OCI-M1 (cell line): ENCODE measurements at regions not wholly inside any gene's neighbourhood (a gene's known extent, or its start where the extent isn't known, plus 50 kb on each side); places are given as distances from the start of the nearest gene placed in this dataset.

Source experiments
- DNase-seq: peaks from one replicate; lab custom pipeline; 2025; lab: John Stamatoyannopoulos, UW

DNA sequence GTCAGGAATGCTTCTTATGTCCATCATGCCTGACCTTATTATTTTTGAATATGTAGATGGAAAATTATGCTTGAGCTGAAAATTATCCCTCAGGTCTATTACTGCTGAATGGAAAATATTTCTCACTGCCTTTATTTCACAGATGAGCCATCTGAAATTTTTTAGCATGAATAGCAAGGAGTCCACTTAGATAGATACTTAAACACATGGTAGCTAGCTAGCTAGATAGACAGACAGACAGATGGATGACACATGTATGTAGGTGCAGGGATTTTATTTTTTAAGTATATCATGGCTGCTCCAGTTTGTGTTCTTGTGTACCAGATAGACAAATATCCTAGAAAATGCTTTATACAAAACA is 645.0 kb downstream of the MMUT start:
- no peak for DNase-seq

DNA sequence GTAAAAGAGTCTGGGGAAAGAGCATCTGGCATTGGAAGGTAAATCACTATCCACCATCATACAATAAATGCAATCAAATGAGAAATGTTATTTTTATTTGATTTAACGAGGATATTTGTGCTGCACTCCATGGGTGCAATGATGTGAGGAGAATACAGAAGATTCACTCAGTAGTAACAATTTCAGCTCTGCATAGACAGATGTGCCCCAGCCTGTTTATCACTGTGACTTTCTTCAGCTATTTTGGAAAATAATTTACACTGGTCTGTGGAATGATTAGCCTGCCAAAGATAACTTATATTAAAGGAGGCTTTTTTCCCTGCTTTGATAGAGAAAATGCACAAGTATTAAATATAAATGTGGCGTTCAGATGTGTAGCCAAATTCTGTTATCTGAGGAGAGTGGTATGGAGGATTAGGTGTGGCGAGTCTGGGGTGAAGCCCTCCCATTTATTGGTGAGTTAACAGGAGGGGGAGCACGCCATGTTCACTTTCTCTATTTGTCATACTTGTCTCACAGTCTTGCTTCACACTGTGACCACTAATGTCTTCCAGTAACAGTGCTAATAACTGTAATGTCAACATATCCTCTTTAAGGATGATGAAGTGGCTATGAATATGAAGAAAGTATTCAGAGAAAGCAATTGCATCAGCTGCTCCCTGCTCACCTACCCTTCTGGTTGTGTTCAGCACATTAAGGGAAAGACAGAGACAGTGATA is 645.6 kb downstream of the MMUT start:
- DNase-seq = no peak

DNA sequence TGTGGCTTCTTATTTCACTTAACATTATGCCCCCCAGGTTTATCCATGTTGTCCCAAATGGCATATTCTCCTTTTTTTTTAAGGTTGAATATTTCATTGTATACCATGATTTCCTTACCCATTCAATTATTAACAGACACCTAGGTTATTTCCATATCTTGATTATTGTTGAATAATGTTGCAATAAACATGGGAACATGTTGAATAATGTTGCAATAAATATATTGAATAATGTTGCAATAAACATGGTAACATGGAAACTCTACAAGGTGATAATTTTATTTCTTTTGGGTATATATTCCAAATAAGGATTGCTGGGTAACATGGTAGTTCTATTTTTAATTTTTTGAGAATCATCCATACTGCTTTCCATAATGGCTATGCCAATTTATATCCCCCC is 648.1 kb downstream of the MMUT start:
- no peak for DNase-seq

GRCh38 chr6:48813836-48814235 is 649.2 kb downstream of the MMUT start:
- no peak for DNase-seq

DNA sequence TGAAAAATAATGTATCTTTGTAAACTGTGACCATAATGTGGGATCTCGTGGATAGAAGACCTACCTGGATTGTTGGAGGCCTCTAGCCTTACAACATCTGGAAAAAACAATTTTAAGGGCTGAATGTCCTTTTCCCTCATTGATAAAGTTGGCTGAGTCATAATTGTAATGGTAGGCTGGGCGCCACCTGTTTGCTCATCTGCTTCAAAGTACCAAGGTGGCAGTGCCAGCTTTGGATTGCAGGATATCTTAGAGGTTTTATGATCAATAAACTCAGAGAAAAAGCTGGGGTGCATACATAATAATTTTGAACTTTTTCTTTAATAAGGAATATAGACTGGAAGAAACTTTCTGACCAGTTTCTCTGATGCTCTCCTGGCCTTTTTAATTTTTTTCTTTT is 653.4 kb downstream of the MMUT start:
- DNase-seq = no peak

DNA sequence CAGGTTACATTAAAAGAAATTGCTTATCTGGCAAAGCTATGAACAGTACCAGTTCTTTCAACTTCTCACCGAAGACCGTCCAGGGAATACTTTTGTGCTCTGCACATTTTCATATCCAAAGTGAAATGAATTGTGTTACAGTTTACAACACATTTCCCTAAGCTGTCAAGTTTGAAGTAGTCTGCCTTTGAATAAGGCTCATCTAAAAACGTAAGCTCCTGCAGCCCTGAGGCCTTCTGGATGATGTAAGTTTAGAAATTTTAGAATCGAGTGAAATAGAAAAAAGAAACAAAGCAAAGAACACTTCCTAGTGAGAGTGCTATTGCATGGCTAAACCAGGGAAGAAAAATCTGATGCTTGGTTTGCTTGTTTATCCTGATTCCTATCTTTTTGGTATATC is 653.8 kb downstream of the MMUT start:
- no peak for DNase-seq

- DNase-seq = no peak
Measured at GRCh38 chr6:48798296-48798695, 664.8 kb downstream of the MMUT start.

- no peak for DNase-seq
Measured at GRCh38 chr6:48782225-48782624, 671.2 kb upstream of the PTCHD4 start.

GRCh38 chr6:48777411-48777810 is 666.4 kb upstream of the PTCHD4 start:
- no peak for DNase-seq

- no peak for DNase-seq
Measured at GRCh38 chr6:48775157-48775556, 664.2 kb upstream of the PTCHD4 start.

GRCh38 chr6:48774276-48774675 is 663.3 kb upstream of the PTCHD4 start:
- DNase-seq = no peak

DNA sequence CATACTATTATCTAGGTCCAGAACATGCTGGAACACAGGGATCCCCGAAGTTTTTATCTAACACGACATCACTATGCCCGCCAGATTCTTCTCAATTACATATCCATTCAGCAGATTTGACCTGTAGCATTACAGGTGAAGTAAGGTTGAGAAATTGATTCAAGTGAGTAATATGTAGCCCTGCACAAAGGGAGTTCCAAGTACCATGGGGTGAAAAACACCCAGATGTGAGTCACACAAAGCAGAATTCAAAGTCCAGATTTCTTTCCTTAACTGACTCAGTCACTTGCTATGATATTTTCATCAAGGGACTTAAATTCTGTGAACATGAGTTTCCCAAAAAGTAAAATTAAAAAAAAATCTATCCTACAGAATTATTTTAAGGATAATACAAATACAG is 655.4 kb upstream of the PTCHD4 start:
- no peak for DNase-seq

- DNase-seq = peak; percentile 85
Measured at GRCh38 chr6:48765352-48765961, 654.5 kb upstream of the PTCHD4 start.

DNA sequence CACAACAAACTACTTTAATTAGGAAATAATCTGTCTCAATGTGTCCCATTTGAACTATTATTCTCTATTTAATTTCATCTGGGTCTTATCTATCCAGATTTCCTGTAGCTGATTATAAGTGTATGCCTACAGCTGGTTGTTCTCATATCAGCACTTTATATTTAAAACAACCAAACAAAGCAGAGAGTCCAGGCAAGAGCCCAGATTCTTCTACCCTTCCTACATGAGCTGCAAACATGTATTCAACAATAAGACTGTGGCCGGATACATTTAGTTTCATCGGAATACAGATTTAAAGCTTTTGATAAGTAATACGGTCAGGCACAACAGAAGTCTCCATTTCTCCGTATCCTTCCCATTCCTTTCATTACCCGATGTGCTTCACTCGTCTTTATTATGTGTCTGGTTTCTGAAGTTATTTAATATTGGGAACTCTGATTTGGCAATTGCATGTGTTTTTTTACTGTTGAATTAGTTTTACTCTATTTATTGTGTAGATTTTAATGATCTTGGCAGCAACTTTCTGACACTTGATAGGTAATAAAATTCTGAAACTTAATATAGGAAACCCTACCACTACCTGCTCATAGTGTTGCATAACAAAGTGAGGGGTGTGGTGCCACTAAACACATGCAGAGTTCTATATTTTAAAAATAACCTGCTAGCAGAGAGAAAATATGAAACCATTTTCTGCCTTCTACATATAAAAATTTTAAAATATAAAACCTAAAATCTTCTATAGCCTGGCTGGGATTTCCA is 653.5 kb upstream of the PTCHD4 start:
- no peak for DNase-seq

GRCh38 chr6:48757661-48758060 is 646.7 kb upstream of the PTCHD4 start:
- no peak for DNase-seq

DNA sequence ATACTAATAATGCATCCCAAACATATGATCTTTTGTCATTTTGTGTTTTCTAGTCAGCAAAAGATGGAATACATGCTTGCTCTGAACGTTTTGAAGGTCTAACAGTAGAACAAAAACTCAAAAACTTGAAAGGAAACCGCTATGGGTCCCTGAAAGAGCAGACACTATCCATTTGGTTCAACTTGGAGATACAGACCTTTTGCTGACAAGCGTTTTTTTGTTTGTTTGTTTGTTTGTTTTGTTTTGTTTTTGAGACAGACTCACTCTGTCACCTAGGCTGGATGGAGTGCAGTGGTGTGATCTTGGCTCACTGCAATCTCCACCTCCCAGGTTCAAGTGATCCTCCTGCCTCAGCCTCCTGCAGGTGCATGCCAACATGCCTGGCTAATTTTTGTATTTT is 644.3 kb upstream of the PTCHD4 start:
- no peak for DNase-seq

DNA sequence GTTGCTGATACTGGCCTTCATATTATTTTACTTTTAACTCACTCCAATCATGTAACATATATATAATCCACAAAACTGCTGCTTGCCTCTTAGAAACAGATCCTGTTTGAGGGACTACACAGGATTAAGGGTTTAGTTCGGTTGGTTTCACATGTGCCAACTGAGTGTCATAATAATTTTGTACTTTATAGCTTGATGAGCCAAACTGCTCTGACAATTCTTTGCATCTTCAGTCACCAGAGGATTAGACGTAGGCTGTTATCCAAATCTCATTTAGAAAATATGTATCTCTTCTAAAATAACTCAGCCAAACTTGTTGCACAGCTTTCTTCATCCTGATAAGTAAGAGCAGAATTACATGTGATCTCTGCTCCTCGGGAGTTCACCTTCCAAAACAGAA is 643.6 kb upstream of the PTCHD4 start:
- DNase-seq = no peak

GRCh38 chr6:48750861-48751260 is 639.9 kb upstream of the PTCHD4 start:
- no peak for DNase-seq

GRCh38 chr6:48747471-48747870 is 636.5 kb upstream of the PTCHD4 start:
- no peak for DNase-seq

- peak; percentile 43 for DNase-seq
Measured at GRCh38 chr6:48747040-48747439, 636.0 kb upstream of the PTCHD4 start.

GRCh38 chr6:48744948-48745347 is 634.0 kb upstream of the PTCHD4 start:
- no peak for DNase-seq

DNA sequence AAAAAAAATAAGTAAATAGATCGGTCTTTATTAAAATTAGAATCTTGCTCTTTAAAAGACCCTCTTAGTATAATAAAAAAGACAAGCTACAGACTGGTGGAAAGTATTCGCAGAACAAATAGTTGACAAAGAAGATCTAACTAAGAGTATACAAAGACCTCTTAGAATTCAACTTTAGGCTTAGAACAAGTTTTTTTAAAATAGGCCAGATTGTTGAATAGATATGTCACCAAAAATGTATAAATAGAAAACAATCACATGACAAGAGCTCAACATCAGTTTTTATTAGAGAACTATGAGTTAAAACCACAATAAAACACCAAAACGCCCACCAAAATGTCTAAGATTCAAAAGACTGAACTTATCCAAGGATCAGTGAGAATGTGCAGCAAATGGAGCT is 632.7 kb upstream of the PTCHD4 start:
- no peak for DNase-seq

GRCh38 chr6:48736501-48737206 is 625.7 kb upstream of the PTCHD4 start:
- no peak for DNase-seq
